Psoas muscle (tissue), 7 donors: ENCODE measurements at regions not wholly inside any gene's neighbourhood (a gene's known extent, or its start where the extent isn't known, plus 50 kb on each side); places are given as distances from the start of the nearest gene placed in this dataset.

Source experiments
- ATAC-seq, 4 donors: fragments of 200-7000 bp; cut with Tn5 transposase; one replicate each; pipeline ENCODE4 v1.9.1; 2020; ENCODE audit warnings: moderate library complexity in 3 of 4, mild to moderate bottlenecking in 2 of 4
- DNase-seq, 2 donors: peaks; one replicate each; pipeline ENCODE4 v3.0.0-alpha.2; 2020
- H3K27ac ChIP-seq: fragments of 200-600 bp; one replicate; pipeline ENCODE4 v1.8.0; 2022
- H3K27me3 ChIP-seq, 3 donors: fragments of 200-600 bp in 1 of 3; one replicate each; pipeline versions ENCODE4 v1.6.1 to v1.8.0; 2013 to 2022; ENCODE audit warnings: low read length in 2 of 3, mild to moderate bottlenecking in 2 of 3, moderate library complexity in 1 of 3; ENCODE audit not compliant: insufficient read depth in 3 of 3
- H3K36me3 ChIP-seq, 2 donors: fragments of 200-600 bp in 1 of 2; one replicate each; pipeline versions ENCODE4 v1.6.1 to v1.8.0; 2013 to 2022; ENCODE audit warnings: low read depth in 1 of 2, mild to moderate bottlenecking in 1 of 2, moderate library complexity in 1 of 2; ENCODE audit not compliant: insufficient read depth in 1 of 2
- H3K4me1 ChIP-seq: fragments of 200-600 bp; one replicate; pipeline ENCODE4 v1.8.0; 2022
- H3K4me3 ChIP-seq: fragments of 200-600 bp; one replicate; pipeline ENCODE4 v1.8.0; 2022; ENCODE audit warnings: mild to moderate bottlenecking
- H3K9me3 ChIP-seq: fragments of 200-600 bp; one replicate; pipeline ENCODE4 v1.8.0; 2022
- WGBS, 3 donors: extraction: QIAGEN DNeasy Blood & Tissue Kit; methylation state at CpG; one replicate each; pipeline versions ENCODE4 v1.1.6 to v1.1.7; 2013; 5-methylcytosine and 5-hydroxymethylcytosine counted together
- intact Hi-C, 2 donors: fragments of 100-400 bp; cut with DNase I; formaldehyde crosslinking; loops; one replicate each; pipeline versions ENCODE4 v1.11.0 to v1.14.2; 2022
- TF ChIP-seq, protein P1 (sequence below): fragments of 200-600 bp; IDR thresholded peaks from one replicate; pipeline ENCODE4 v1.8.0; 2022; ENCODE audit warnings: antibody characterized with exemption
- donor health status: healthy with polysubstance abuse.
- donor health status: DM: no; HTN: no; CAD: no; lungs with moderate emphysema.
- donor health status: Bipolar disorder and iron deficiency.
- donor health status: healthy.
- donor health status: DM: yes; HTN: yes; CAD: no.
- donor health status: DM: no; HTN: no; CAD: no.
- donor health status: DM: yes; HTN: yes; CAD: no.

DNA sequence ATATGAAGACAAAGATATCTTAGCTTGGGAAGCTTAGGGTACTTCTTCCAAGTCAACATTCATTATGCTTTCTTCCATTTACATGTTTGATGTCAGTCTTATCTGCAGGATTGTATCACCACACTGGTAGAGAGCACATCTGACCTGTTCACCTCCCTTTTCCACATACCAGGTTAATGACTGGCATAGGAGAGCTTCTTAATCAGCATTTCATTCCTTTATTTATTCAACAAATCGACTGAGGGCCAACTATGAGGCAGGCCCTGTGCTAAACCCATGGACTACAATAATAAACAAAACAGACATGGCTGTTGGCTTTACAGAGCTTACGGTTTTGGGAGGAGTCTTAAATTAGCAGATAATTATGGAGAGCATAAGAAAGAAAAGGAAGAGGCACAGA lies 378.1 kb upstream of the CDH11 start:
- ATAC-seq: no peak
- H3K36me3 ChIP-seq: no peaks in the 10 kb centered on the region
- no peaks in the 10 kb centered on the region for H3K4me1 ChIP-seq
- no peak overlapping the region for H3K4me3 ChIP-seq
- DNase-seq: no peak
- H3K27ac ChIP-seq: no peak overlapping the region
- 54 to 65% (median 56%) methylated on average over 2 of the region's 2 CpGs for WGBS, 3 donors
- peaks cover 0 to 3% (median 0%) of the 10 kb centered on the region in 3 donors for H3K27me3 ChIP-seq
- no peaks in the 10 kb centered on the region for H3K9me3 ChIP-seq
- intact Hi-C loops: no loop called here
- TF ChIP-seq, protein P1, sequence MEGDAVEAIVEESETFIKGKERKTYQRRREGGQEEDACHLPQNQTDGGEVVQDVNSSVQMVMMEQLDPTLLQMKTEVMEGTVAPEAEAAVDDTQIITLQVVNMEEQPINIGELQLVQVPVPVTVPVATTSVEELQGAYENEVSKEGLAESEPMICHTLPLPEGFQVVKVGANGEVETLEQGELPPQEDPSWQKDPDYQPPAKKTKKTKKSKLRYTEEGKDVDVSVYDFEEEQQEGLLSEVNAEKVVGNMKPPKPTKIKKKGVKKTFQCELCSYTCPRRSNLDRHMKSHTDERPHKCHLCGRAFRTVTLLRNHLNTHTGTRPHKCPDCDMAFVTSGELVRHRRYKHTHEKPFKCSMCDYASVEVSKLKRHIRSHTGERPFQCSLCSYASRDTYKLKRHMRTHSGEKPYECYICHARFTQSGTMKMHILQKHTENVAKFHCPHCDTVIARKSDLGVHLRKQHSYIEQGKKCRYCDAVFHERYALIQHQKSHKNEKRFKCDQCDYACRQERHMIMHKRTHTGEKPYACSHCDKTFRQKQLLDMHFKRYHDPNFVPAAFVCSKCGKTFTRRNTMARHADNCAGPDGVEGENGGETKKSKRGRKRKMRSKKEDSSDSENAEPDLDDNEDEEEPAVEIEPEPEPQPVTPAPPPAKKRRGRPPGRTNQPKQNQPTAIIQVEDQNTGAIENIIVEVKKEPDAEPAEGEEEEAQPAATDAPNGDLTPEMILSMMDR: no peak

DNA sequence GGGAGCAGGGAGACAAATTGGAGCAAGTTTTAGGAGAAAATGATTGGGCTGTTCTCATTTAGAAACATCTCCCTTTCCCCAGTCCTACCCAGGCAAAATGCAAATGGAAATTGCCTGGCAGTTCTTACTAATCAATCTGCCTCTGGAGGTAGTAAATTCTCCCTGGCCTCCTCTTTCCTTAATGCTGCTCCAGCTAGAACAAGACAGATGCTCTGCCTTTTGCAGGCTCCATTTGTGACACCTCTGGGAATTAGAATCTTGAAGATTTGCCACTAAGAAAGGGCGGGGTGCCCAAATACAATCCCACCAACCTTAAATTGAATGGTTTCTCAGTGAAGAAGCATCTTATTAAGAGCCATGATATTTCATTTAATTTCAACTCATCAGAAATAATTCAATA lies 377.7 kb upstream of the CDH11 start:
- WGBS, 3 donors: 63 to 75% (median 65%) methylated on average over 1 of the region's 1 CpG
- TF ChIP-seq, protein P1: no peak
- H3K27ac ChIP-seq: no peak overlapping the region
- no peaks in the 10 kb centered on the region for H3K9me3 ChIP-seq
- DNase-seq: no peak
- H3K36me3 ChIP-seq: no peaks in the 10 kb centered on the region
- intact Hi-C loops: no loop called here
- peaks cover 0 to 3% (median 0%) of the 10 kb centered on the region in 3 donors for H3K27me3 ChIP-seq
- no peak overlapping the region for H3K4me3 ChIP-seq
- ATAC-seq: no peak
- no peaks in the 10 kb centered on the region for H3K4me1 ChIP-seq

DNA sequence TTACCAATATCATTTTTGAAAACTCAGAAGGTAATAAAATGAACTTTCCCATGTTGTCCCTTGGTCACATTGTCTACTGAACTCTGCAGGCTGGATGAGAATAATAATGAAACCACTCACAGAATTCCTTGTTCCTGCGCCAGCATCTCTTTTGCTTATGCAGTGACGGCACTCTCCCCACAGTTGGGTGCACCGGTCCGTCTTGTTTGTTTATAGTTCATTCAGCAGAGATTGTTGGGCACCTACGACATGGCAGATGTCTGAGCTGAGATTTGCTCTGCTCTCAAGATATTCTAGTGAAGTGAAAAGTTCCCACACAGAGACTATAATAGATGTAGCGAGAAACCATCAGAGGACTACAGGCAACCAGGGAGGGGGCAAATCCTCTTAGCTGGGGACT lies 375.7 kb upstream of the CDH11 start:
- Histone ChIP-seq H3K4me1 (no peaks in the 10 kb centered on the region), H3K27me3 (peaks cover 0 to 3% (median 0%) of the 10 kb centered on the region in 3 donors), H3K4me3 (no peak overlapping the region), H3K9me3 (no peaks in the 10 kb centered on the region), H3K27ac (no peak overlapping the region), H3K36me3 (no peaks in the 10 kb centered on the region)
- WGBS, 3 donors: 63 to 70% (median 67%) methylated on average over 6 of the region's 6 CpGs
- intact Hi-C loops: no loop called here
- TF ChIP-seq, protein P1: no peak
- no peak for DNase-seq
- no peak for ATAC-seq

DNA sequence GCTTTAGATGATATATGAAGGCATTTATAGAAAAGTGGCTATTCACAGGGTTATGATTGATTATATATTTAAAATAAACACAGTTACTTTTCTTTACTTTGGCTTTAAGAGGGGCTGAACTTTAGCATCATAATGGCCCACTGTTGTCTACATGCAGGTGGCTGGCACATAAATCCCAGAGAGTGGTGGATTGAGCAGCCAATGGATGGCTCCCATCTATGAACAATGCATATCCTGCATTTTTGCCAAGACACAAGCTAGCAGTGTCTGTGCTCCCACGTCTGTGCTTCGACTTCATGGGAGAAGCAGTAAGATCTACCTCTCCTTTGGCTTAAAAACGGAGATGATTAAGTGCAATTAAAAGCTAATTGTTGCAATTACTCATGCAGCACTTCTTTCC lies 373.2 kb upstream of the CDH11 start:
- ATAC-seq (no peak), DNase-seq (no peak)
- Histone ChIP-seq H3K36me3 (no peaks in the 10 kb centered on the region), H3K4me3 (no peak overlapping the region), H3K27ac (no peak overlapping the region), H3K4me1 (no peaks in the 10 kb centered on the region), H3K27me3 (peaks cover 0 to 12% (median 0%) of the 10 kb centered on the region in 3 donors), H3K9me3 (no peaks in the 10 kb centered on the region)
- TF ChIP-seq, protein P1: no peak
- intact Hi-C loops: no loop called here
- 62 to 73% (median 71%) methylated on average over 3 of the region's 3 CpGs for WGBS, 3 donors

DNA sequence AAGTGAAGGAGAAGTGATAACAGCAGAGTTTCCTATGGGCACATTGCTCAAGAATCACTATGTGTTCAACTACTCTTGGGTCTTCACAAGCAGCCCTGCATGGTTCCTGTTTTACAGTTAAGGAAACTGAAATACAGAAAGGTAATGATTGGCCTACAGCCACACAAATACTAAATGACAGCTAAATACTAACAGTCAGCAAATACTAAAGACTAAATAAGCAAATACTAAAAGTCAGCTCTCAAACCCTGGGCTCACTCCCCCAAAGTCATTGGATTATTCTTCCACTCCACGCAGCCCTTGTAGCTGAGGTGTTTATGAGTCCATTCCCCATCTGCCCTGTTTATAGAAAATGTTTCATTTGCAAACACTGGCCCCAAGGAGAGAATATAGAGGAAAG lies 372.7 kb upstream of the CDH11 start:
- Histone ChIP-seq H3K27me3 (peaks cover 0 to 12% (median 0%) of the 10 kb centered on the region in 3 donors), H3K4me1 (no peaks in the 10 kb centered on the region), H3K4me3 (no peak overlapping the region), H3K27ac (no peak overlapping the region), H3K9me3 (no peaks in the 10 kb centered on the region), H3K36me3 (no peaks in the 10 kb centered on the region)
- DNase-seq (no peak), ATAC-seq (no peak)
- WGBS, 3 donors: 78 to 85% (median 83%) methylated on average over 1 of the region's 1 CpG
- intact Hi-C loops: no loop called here
- TF ChIP-seq, protein P1: no peak
